ENCODE measurements at regions not wholly inside any gene's neighbourhood (a gene's known extent, or its start where the extent isn't known, plus 50 kb on each side); places are given as distances from the start of the nearest gene placed in this dataset.

GRCh38 chr11:69940246-69940610, 121.0 kb upstream of the FGF3 start:
- TF ChIP-seq CTCF (IDR thresholded peaks at IDR 0.05 in 4 of 5, conservative IDR thresholded peaks at IDR 0.05 in 1 of 5) (no peak), POLR2A (IDR thresholded peaks at IDR 0.05) (no peak)
